SK-N-SH (cell line): ENCODE measurements at regions not wholly inside any gene's neighbourhood (a gene's known extent, or its start where the extent isn't known, plus 50 kb on each side); places are given as distances from the start of the nearest gene placed in this dataset.

Experiments
- CTCF ChIA-PET: fragments of 300-600, 350-600 bp; formaldehyde crosslinking; extraction: SDS; loops from one replicate; lab custom pipeline; 2021; lab: Yijun Ruan, JAX
- POLR2A ChIA-PET: fragments of 350-600 bp; sonication (Branson Sonifier 250); formaldehyde crosslinking; extraction: SDS; loops from one replicate; lab custom pipeline; 2020; ENCODE audit warnings: antibody characterized with exemption, inconsistent platforms; lab: Yijun Ruan, JAX
- DNase-seq: peaks from one replicate; pipeline ENCODE4 v3.0.0; 2012
- H2AFZ ChIP-seq: fragments of 200-600 bp; sonication (generic); 2 replicates; pipeline ENCODE4 v1.8.1; 2016; ENCODE audit warnings: antibody characterized with exemption, mild to moderate bottlenecking, low read depth
- H3F3A ChIP-seq: fragments of 200-600 bp; sonication (generic); replicated peaks from 2 replicates; pipeline ENCODE3; 2016; ENCODE audit warnings: antibody characterized with exemption, mild to moderate bottlenecking; ENCODE audit not compliant: insufficient read depth
- H3K27ac ChIP-seq, 2 experiments: fragments of 200-500 bp in 1 of 2; fragments of 200-600 bp in 1 of 2; sonication (Bioruptor generic) in 1 of 2; sonication (generic), shearing (Covaris generic) in 1 of 2; 2 replicates each; pipeline versions ENCODE4 v1.5.1 to v1.6.1; 2014 to 2016; ENCODE audit warnings: low read depth in 2 of 2, inconsistent platforms in 1 of 2, low read length in 1 of 2, mild to moderate bottlenecking in 1 of 2, mixed read lengths in 1 of 2
- H3K27me3 ChIP-seq: fragments of 200-600 bp; sonication (generic), shearing (Covaris generic); 2 replicates; pipeline ENCODE4 v1.6.1; 2016; ENCODE audit warnings: mixed run types; ENCODE audit not compliant: insufficient read depth
- H3K36me3 ChIP-seq, 2 experiments: fragments of 200-500 bp in 1 of 2; fragments of 200-600 bp in 1 of 2; sonication (Bioruptor generic) in 1 of 2; sonication (generic) in 1 of 2; replicated peaks in 1 of 2; 2 replicates each; pipeline versions ENCODE3 to v1.5.1; 2014 to 2016; ENCODE audit warnings: low read length in 1 of 2, mild to moderate bottlenecking in 1 of 2; ENCODE audit not compliant: insufficient read depth in 2 of 2, control insufficient read depth in 1 of 2
- H3K4me1 ChIP-seq, 2 experiments: fragments of 200-500 bp in 1 of 2; fragments of 200-600 bp in 1 of 2; sonication (Bioruptor generic) in 1 of 2; sonication (generic), shearing (Covaris generic) in 1 of 2; 2 replicates each; pipeline versions ENCODE4 v1.5.1 to v1.6.1; 2014 to 2016; ENCODE audit warnings: low read depth in 1 of 2, low read length in 1 of 2, mixed run types in 1 of 2; ENCODE audit not compliant: insufficient read depth in 2 of 2, control insufficient read depth in 1 of 2
- H3K4me2 ChIP-seq: fragments of 200-600 bp; sonication (generic), shearing (Covaris generic); 2 replicates; pipeline ENCODE4 v1.6.1; 2017; ENCODE audit warnings: mixed run types
- H3K4me3 ChIP-seq, 2 experiments: fragments of 200-500 bp in 1 of 2; fragments of 200-600 bp in 1 of 2; sonication (Bioruptor generic) in 1 of 2; sonication (generic), shearing (Covaris generic) in 1 of 2; 2 replicates each; pipeline versions ENCODE4 v1.5.1 to v1.8.1; 2014 to 2016; ENCODE audit warnings: low read depth in 2 of 2, inconsistent platforms in 1 of 2, low read length in 1 of 2, mild to moderate bottlenecking in 1 of 2, mixed read lengths in 1 of 2, moderate library complexity in 1 of 2
- H3K79me2 ChIP-seq: fragments of 200-600 bp; sonication (generic); 2 replicates; pipeline ENCODE4 v1.8.1; 2017; ENCODE audit warnings: mild to moderate bottlenecking; ENCODE audit not compliant: insufficient read depth
- H3K9ac ChIP-seq: fragments of 200-600 bp; sonication (generic); 2 replicates; pipeline ENCODE4 v1.6.1; 2017; ENCODE audit warnings: mixed run types
- H3K9me2 ChIP-seq: fragments of 200-600 bp; sonication (generic); 2 replicates; pipeline ENCODE4 v1.6.1; 2017; ENCODE audit warnings: mixed run types
- H3K9me3 ChIP-seq: fragments of 200-600 bp; sonication (generic); 2 replicates; pipeline ENCODE4 v1.6.1; 2017; ENCODE audit warnings: mixed run types, mild to moderate bottlenecking, moderate library complexity
- H4K20me1 ChIP-seq: fragments of 200-600 bp; sonication (generic); 2 replicates; pipeline ENCODE4 v1.6.1; 2017; ENCODE audit warnings: mild to moderate bottlenecking, mixed run types; ENCODE audit not compliant: insufficient read depth
- EP300 ChIP-seq, 2 experiments: IDR thresholded peaks; 2 replicates each; pipeline versions ENCODE4 v1.4.0 to v1.6.1; 2012; ENCODE audit warnings: borderline replicate concordance in 1 of 2, low read depth in 1 of 2, low read length in 1 of 2
- EZH2phosphoT487 ChIP-seq: fragments of 200-600 bp; sonication (generic); IDR thresholded peaks from 2 replicates; pipeline ENCODE4 v1.6.1; 2017; ENCODE audit warnings: low read depth, mixed run types, mild to moderate bottlenecking, antibody characterized with exemption, moderate library complexity, borderline replicate concordance
- RXRA ChIP-seq: IDR thresholded peaks from 2 replicates; pipeline ENCODE4 v1.4.0; 2012; ENCODE audit warnings: low read depth, mild to moderate bottlenecking, borderline replicate concordance
- TAF1 ChIP-seq: IDR thresholded peaks from 2 replicates; pipeline ENCODE4 v1.6.1; 2012; ENCODE audit warnings: low read depth, mild to moderate bottlenecking, low read length, moderate library complexity, borderline replicate concordance
- TCF12 ChIP-seq: IDR thresholded peaks from 2 replicates; pipeline ENCODE4 v1.4.0; 2012
- WGBS: methylation state at CpG from one replicate; pipeline ENCODE4 v1.1.6; 2017; ENCODE audit warnings: low lambda C conversion rate; 5-methylcytosine and 5-hydroxymethylcytosine counted together
- TF ChIP-seq, protein P1 (sequence below): fragments of 150-350 bp; IDR thresholded peaks from 2 replicates; pipeline ENCODE4 v1.6.1; 2017; ENCODE audit warnings: antibody characterized with exemption, low read length, low read depth, borderline replicate concordance
- TF ChIP-seq, protein P2 (sequence below): IDR thresholded peaks from 2 replicates; pipeline ENCODE4 v1.4.0; 2012; ENCODE audit warnings: low read depth, borderline replicate concordance

- H3K4me2 ChIP-seq: no peak overlapping the region
- H3K27ac ChIP-seq: no peak overlapping the region
- no peaks in the 10 kb centered on the region for H3K27me3 ChIP-seq
- POLR2A ChIA-PET: no interaction called here
- H3K36me3 ChIP-seq: no peaks in the 10 kb centered on the region
- TF ChIP-seq RXRA (no peak), EZH2phosphoT487 (no peak), EP300 (IDR thresholded peaks at IDR 0.05; ENCODE audit: borderline replicate concordance in 1 of 2, low read depth in 1 of 2, low read length in 1 of 2) (no peak)
- TF ChIP-seq, protein P1, sequence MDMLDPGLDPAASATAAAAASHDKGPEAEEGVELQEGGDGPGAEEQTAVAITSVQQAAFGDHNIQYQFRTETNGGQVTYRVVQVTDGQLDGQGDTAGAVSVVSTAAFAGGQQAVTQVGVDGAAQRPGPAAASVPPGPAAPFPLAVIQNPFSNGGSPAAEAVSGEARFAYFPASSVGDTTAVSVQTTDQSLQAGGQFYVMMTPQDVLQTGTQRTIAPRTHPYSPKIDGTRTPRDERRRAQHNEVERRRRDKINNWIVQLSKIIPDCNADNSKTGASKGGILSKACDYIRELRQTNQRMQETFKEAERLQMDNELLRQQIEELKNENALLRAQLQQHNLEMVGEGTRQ: no peak
- TF ChIP-seq, all 33 proteins: peak for 0
- CTCF ChIA-PET: interaction anchor here (1.3 kb wide), 1 partner anchor 13 kb away, joined by 3 read pairs; no protein-coding TSS in a partner anchor
- Histone ChIP-seq H3K4me3 (no peak overlapping the region), H3K9ac (no peak overlapping the region), H3K9me2 (no peaks in the 10 kb centered on the region), H4K20me1 (no peaks in the 10 kb centered on the region), H3K79me2 (no peaks in the 10 kb centered on the region), H3K4me1 (peaks cover 0 to 46% of the 10 kb centered on the region in 2 experiments; a peak in 3 of 4 replicates), H3F3A (peaks cover 19% of the 10 kb centered on the region), H3K9me3 (no peaks in the 10 kb centered on the region), H2AFZ (peak overlapping the region; percentile 18; the same call in 1 of the 2 replicates)
- WGBS: 86% methylated on average over 2 of the region's 2 CpGs
- DNase-seq: no peak
Observed at GRCh38 chr3:30259730-30260129, 346.7 kb upstream of the TGFBR2 start.

DNA sequence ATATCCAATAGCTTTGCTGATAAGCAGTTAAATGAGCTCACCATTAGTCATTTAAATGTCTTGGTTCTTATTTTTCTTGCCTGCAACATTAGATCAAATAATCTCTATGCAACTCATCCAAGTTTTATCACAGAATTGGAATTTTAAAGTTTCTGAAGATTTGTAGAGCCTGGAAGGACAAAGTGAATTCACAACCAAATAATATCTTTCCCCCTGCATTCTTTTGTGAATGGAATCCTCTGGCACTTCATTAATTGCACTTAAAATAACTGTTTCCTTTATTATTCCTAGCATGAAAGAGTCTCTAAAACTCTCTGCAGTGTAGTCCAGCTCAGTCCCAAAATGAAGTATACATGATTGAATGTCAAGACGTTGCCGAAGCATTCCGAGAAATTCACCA is 345.6 kb upstream of the TGFBR2 start:
- POLR2A ChIA-PET: no interaction called here
- TF ChIP-seq TAF1: no peak
- TF ChIP-seq EP300 (IDR thresholded peaks at IDR 0.05; ENCODE audit: borderline replicate concordance in 1 of 2, low read depth in 1 of 2, low read length in 1 of 2): peak in 1 of 2 experiments; percentile 36; a peak in 1 of 4 replicates
- peak; percentile 18; the same call in 1 of the 2 replicates for TF ChIP-seq TCF12
- TF ChIP-seq, protein P2, sequence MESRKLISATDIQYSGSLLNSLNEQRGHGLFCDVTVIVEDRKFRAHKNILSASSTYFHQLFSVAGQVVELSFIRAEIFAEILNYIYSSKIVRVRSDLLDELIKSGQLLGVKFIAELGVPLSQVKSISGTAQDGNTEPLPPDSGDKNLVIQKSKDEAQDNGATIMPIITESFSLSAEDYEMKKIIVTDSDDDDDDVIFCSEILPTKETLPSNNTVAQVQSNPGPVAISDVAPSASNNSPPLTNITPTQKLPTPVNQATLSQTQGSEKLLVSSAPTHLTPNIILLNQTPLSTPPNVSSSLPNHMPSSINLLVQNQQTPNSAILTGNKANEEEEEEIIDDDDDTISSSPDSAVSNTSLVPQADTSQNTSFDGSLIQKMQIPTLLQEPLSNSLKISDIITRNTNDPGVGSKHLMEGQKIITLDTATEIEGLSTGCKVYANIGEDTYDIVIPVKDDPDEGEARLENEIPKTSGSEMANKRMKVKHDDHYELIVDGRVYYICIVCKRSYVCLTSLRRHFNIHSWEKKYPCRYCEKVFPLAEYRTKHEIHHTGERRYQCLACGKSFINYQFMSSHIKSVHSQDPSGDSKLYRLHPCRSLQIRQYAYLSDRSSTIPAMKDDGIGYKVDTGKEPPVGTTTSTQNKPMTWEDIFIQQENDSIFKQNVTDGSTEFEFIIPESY: no peak
- TF ChIP-seq, all 33 proteins: peak for 2
- no peak overlapping the region for H3K4me2 ChIP-seq
- H3K9me2 ChIP-seq: no peaks in the 10 kb centered on the region
- CTCF ChIA-PET: interaction anchor here (0.6 to 2.3 kb wide), 3 partner anchors 12 to 218 kb away, joined by 3 to 8 read pairs (median 3); no protein-coding TSS in a partner anchor
- DNase-seq: no peak
- no peak overlapping the region for H3K4me3 ChIP-seq
- H2AFZ ChIP-seq: peak overlapping the region; percentile 52; the same call in 1 of the 2 replicates
- H3K27me3 ChIP-seq: no peaks in the 10 kb centered on the region
- peak overlapping the region in 1 of 2 experiments; percentile 53; a peak in 2 of 4 replicates for H3K27ac ChIP-seq
- H3K9ac ChIP-seq: no peak overlapping the region
- H3K9me3 ChIP-seq: no peaks in the 10 kb centered on the region
- no peaks in the 10 kb centered on the region for H4K20me1 ChIP-seq
- peaks cover 0 to 46% of the 10 kb centered on the region in 2 experiments; a peak in 3 of 4 replicates for H3K4me1 ChIP-seq
- H3K79me2 ChIP-seq: no peaks in the 10 kb centered on the region
- WGBS: 95% methylated on average over 3 of the region's 3 CpGs
- H3K36me3 ChIP-seq: no peaks in the 10 kb centered on the region
- peaks cover 19% of the 10 kb centered on the region for H3F3A ChIP-seq
